WERI-Rb-1 (cell line): ENCODE measurements at regions not wholly inside any gene's neighbourhood (a gene's known extent, or its start where the extent isn't known, plus 50 kb on each side); places are given as distances from the start of the nearest gene placed in this dataset.
A peak's percentile ranks its signal among the peaks of the same experiment; 100 is the strongest.

ENCODE experiments used
- DNase-seq: peaks from one replicate; pipeline ENCODE4 v3.0.0-alpha.2; 2020
- H3K27ac ChIP-seq: fragments of 250-450 bp; sonication (Bioruptor Pico); 2 replicates; pipeline ENCODE4 v1.5.1; 2020; ENCODE audit warnings: mild to moderate bottlenecking, moderate library complexity
- H3K27me3 ChIP-seq: fragments of 250-450 bp; sonication (Bioruptor Pico); 2 replicates; pipeline ENCODE4 v1.5.1; 2021; ENCODE audit warnings: mild to moderate bottlenecking, low read depth, moderate library complexity; ENCODE audit not compliant: insufficient read depth, severe bottlenecking
- H3K36me3 ChIP-seq: fragments of 250-450 bp; sonication (Bioruptor Pico); 2 replicates; pipeline ENCODE4 v1.5.1; 2020; ENCODE audit warnings: mild to moderate bottlenecking, moderate library complexity
- H3K4me3 ChIP-seq: 2 replicates; pipeline ENCODE4 v1.5.1; 2011; ENCODE audit warnings: low read depth, mild to moderate bottlenecking, control low read depth, low read length
- H3K9me3 ChIP-seq: fragments of 250-450 bp; sonication (Bioruptor Pico); 2 replicates; pipeline ENCODE4 v1.5.1; 2021; ENCODE audit warnings: mild to moderate bottlenecking, moderate library complexity; ENCODE audit not compliant: severe bottlenecking
- CTCF ChIP-seq: IDR thresholded peaks from 2 replicates; pipeline ENCODE4 v1.5.1; 2011; ENCODE audit warnings: low read depth, mild to moderate bottlenecking, control low read depth, inconsistent platforms, low read length

- Histone ChIP-seq H3K27ac (no peak overlapping the region), H3K9me3 (no peaks in the 10 kb centered on the region), H3K4me3 (no peak overlapping the region), H3K36me3 (no peaks in the 10 kb centered on the region), H3K27me3 (no peaks in the 10 kb centered on the region)
- TF ChIP-seq CTCF, result no peak
- no peak for DNase-seq
These were observed 419.9 kb downstream of the TDRD15 start for GRCh38 chr2:21543630-21544029.

- H3K27ac ChIP-seq, result no peak overlapping the region
- DNase-seq, result no peak
- no peak for TF ChIP-seq CTCF
- no peak overlapping the region for H3K4me3 ChIP-seq
- H3K36me3 ChIP-seq, result no peaks in the 10 kb centered on the region
- H3K9me3 ChIP-seq, result no peaks in the 10 kb centered on the region
- no peaks in the 10 kb centered on the region for H3K27me3 ChIP-seq
These were observed 420.6 kb downstream of the TDRD15 start for GRCh38 chr2:21544392-21544791.

GRCh38 chr2:21552981-21553380 is 429.2 kb downstream of the TDRD15 start:
- Histone ChIP-seq H3K4me3 (no peak overlapping the region), H3K27ac (no peak overlapping the region), H3K9me3 (no peaks in the 10 kb centered on the region), H3K36me3 (no peaks in the 10 kb centered on the region), H3K27me3 (no peaks in the 10 kb centered on the region)
- no peak for TF ChIP-seq CTCF
- no peak for DNase-seq

GRCh38 chr2:21559351-21559750 is 435.6 kb downstream of the TDRD15 start:
- Histone ChIP-seq H3K36me3 (no peaks in the 10 kb centered on the region), H3K27ac (no peak overlapping the region), H3K27me3 (no peaks in the 10 kb centered on the region), H3K9me3 (no peaks in the 10 kb centered on the region), H3K4me3 (no peak overlapping the region)
- TF ChIP-seq CTCF, result no peak
- no peak for DNase-seq

GRCh38 chr2:21561965-21562364 is 438.2 kb downstream of the TDRD15 start:
- Histone ChIP-seq H3K36me3 (no peaks in the 10 kb centered on the region), H3K27me3 (no peaks in the 10 kb centered on the region), H3K9me3 (no peaks in the 10 kb centered on the region), H3K4me3 (no peak overlapping the region), H3K27ac (no peak overlapping the region)
- TF ChIP-seq CTCF, result no peak
- DNase-seq, result no peak

GRCh38 chr2:21567395-21567794 is 443.6 kb downstream of the TDRD15 start:
- H3K27ac ChIP-seq, result no peak overlapping the region
- H3K4me3 ChIP-seq, result no peak overlapping the region
- H3K36me3 ChIP-seq, result no peaks in the 10 kb centered on the region
- peak; percentile 23 for DNase-seq
- no peaks in the 10 kb centered on the region for H3K27me3 ChIP-seq
- no peak for TF ChIP-seq CTCF
- no peaks in the 10 kb centered on the region for H3K9me3 ChIP-seq
